ENCODE measurements at regions not wholly inside any gene's neighbourhood (a gene's known extent, or its start where the extent isn't known, plus 50 kb on each side); places are given as distances from the start of the nearest gene placed in this dataset.
"Not testable (repeated sequence)": the region's sequence is repeated elsewhere in the genome, so short reads cannot be mapped to it uniquely, and the experiment has no call there.

- not testable (repeated sequence) for TF ChIP-seq CTCF, POLR2A (IDR thresholded peaks at IDR 0.05)
These were observed 4037.7 kb upstream of the TPTE start for GRCh38 chr21:6483645-6484044.

All from lower leg skin (tissue), 3 donors.